Stimulated activated naive CD4-positive, alpha-beta T cell (primary cell): ENCODE measurements at regions not wholly inside any gene's neighbourhood (a gene's known extent, or its start where the extent isn't known, plus 50 kb on each side); places are given as distances from the start of the nearest gene placed in this dataset.

Experiments used
- DNase-seq, 6 experiments: peaks; one replicate each; lab custom pipeline; 2025; lab: John Stamatoyannopoulos, UW

GRCh38 chrX:42946544-42947194 is 168.7 kb upstream of the PPP1R2C start:
- DNase-seq: no peak

- no peak for DNase-seq
These were observed 171.0 kb upstream of the PPP1R2C start for GRCh38 chrX:42948723-42949657.

- DNase-seq: no peak
These were observed 173.8 kb upstream of the PPP1R2C start for GRCh38 chrX:42951747-42952146.

- no peak for DNase-seq
These were observed 174.7 kb upstream of the PPP1R2C start for GRCh38 chrX:42952621-42953020.

- no peak for DNase-seq
These were observed 176.9 kb upstream of the PPP1R2C start for GRCh38 chrX:42954880-42955279.

- DNase-seq: no peak
These were observed 177.4 kb upstream of the PPP1R2C start for GRCh38 chrX:42955349-42955748.

GRCh38 chrX:42967681-42968300 is 189.8 kb upstream of the PPP1R2C start:
- DNase-seq: no peak

- no peak for DNase-seq
These were observed 195.4 kb upstream of the PPP1R2C start for GRCh38 chrX:42973321-42973720.

GRCh38 chrX:42975906-42976305 is 197.9 kb upstream of the PPP1R2C start:
- DNase-seq: no peak

- no peak for DNase-seq
These were observed 198.9 kb upstream of the PPP1R2C start for GRCh38 chrX:42976746-42977366.

GRCh38 chrX:42978655-42979379 is 200.9 kb upstream of the PPP1R2C start:
- no peak for DNase-seq

GRCh38 chrX:42988700-42989099 is 210.7 kb upstream of the PPP1R2C start:
- DNase-seq: no peak

- DNase-seq: no peak
These were observed 214.4 kb upstream of the PPP1R2C start for GRCh38 chrX:42992199-42992943.

GRCh38 chrX:42996861-42997260 is 218.9 kb upstream of the PPP1R2C start:
- no peak for DNase-seq

GRCh38 chrX:43000121-43000520 is 222.2 kb upstream of the PPP1R2C start:
- no peak for DNase-seq

GRCh38 chrX:43002526-43003203 is 224.7 kb upstream of the PPP1R2C start:
- no peak for DNase-seq

GRCh38 chrX:43003204-43003565 is 225.2 kb upstream of the PPP1R2C start:
- no peak for DNase-seq

GRCh38 chrX:43003939-43004338 is 226.0 kb upstream of the PPP1R2C start:
- DNase-seq: no peak

- DNase-seq: no peak
These were observed 227.6 kb upstream of the PPP1R2C start for GRCh38 chrX:43005561-43005960.

GRCh38 chrX:43008356-43008755 is 230.4 kb upstream of the PPP1R2C start:
- no peak for DNase-seq

- DNase-seq: no peak
These were observed 238.1 kb upstream of the PPP1R2C start for GRCh38 chrX:43016021-43016420.
